Liver (tissue), 8 donors: ENCODE measurements at regions not wholly inside any gene's neighbourhood (a gene's known extent, or its start where the extent isn't known, plus 50 kb on each side); places are given as distances from the start of the nearest gene placed in this dataset.

Experiments used
- DNase-seq: peaks from one replicate; pipeline ENCODE4 v3.0.0-alpha.2; 2017; ENCODE audit warnings: low spot score
- H3K27ac ChIP-seq, 2 donors: one replicate each; pipeline ENCODE4 v1.7.0; 2013; ENCODE audit warnings: inconsistent platforms in 2 of 2, low read length in 2 of 2, control low read depth in 1 of 2, low read depth in 1 of 2, mild to moderate bottlenecking in 1 of 2
- H3K27me3 ChIP-seq, 4 donors: one replicate each; pipeline versions ENCODE4 v1.6.1 to v1.7.0; 2013; ENCODE audit warnings: low read length in 3 of 4, inconsistent platforms in 1 of 4, mild to moderate bottlenecking in 1 of 4, moderate library complexity in 1 of 4; ENCODE audit not compliant: control insufficient read depth in 4 of 4, insufficient read depth in 4 of 4
- H3K36me3 ChIP-seq, 4 donors: one replicate each; pipeline versions ENCODE4 v1.6.1 to v1.7.0; 2013; ENCODE audit warnings: low read length in 3 of 4, mild to moderate bottlenecking in 3 of 4, low read depth in 1 of 4, moderate library complexity in 1 of 4; ENCODE audit not compliant: control insufficient read depth in 4 of 4, insufficient read depth in 3 of 4
- H3K4me1 ChIP-seq, 4 donors: one replicate each; pipeline versions ENCODE4 v1.6.1 to v1.7.0; 2013; ENCODE audit warnings: low read length in 3 of 4, mild to moderate bottlenecking in 3 of 4, moderate library complexity in 1 of 4; ENCODE audit not compliant: control insufficient read depth in 4 of 4, insufficient read depth in 4 of 4
- H3K4me3 ChIP-seq, 3 donors: one replicate each; pipeline versions ENCODE4 v1.6.1 to v1.7.0; 2013; ENCODE audit warnings: low read length in 3 of 3, control low read depth in 1 of 3, low read depth in 1 of 3, mild to moderate bottlenecking in 1 of 3
- H3K9ac ChIP-seq, 2 donors: one replicate each; pipeline ENCODE4 v1.7.0; 2013; ENCODE audit warnings: low read length in 2 of 2, mild to moderate bottlenecking in 2 of 2, moderate library complexity in 2 of 2, control low read depth in 1 of 2, low read depth in 1 of 2
- H3K9me3 ChIP-seq, 4 donors: one replicate each; pipeline versions ENCODE4 v1.6.1 to v1.7.0; 2013; ENCODE audit warnings: low read length in 3 of 4; ENCODE audit not compliant: control insufficient read depth in 4 of 4
- ATF3 ChIP-seq: IDR thresholded peaks from 2 replicates; pipeline ENCODE4 v1.6.1; 2016; ENCODE audit warnings: antibody characterized with exemption
- FOXA1 ChIP-seq: IDR thresholded peaks from 2 replicates; pipeline ENCODE4 v1.6.1; 2016; ENCODE audit warnings: antibody characterized with exemption
- FOXA2 ChIP-seq: IDR thresholded peaks from 2 replicates; pipeline ENCODE4 v1.6.1; 2016; ENCODE audit warnings: antibody characterized with exemption
- GABPA ChIP-seq, 2 donors: IDR thresholded peaks in 1 of 2; conservative IDR thresholded peaks in 1 of 2; 2 replicates each; pipeline ENCODE4 v1.6.1; 2016; ENCODE audit warnings: antibody characterized with exemption in 2 of 2, mild to moderate bottlenecking in 1 of 2, moderate library complexity in 1 of 2
- HNF4A ChIP-seq, 2 donors: conservative IDR thresholded peaks; 2 replicates each; pipeline ENCODE4 v1.6.1; 2016; ENCODE audit warnings: antibody characterized with exemption in 2 of 2, mild to moderate bottlenecking in 2 of 2
- HNF4G ChIP-seq: IDR thresholded peaks from 2 replicates; pipeline ENCODE4 v1.6.1; 2016; ENCODE audit warnings: antibody characterized with exemption
- RAD21 ChIP-seq, 2 donors: IDR thresholded peaks; 2 replicates each; pipeline ENCODE4 v1.6.1; 2016; ENCODE audit warnings: antibody characterized with exemption in 2 of 2, mild to moderate bottlenecking in 2 of 2
- RXRA ChIP-seq, 2 donors: IDR thresholded peaks; 2 replicates each; pipeline ENCODE4 v1.6.1; 2017 to 2018; ENCODE audit warnings: antibody characterized with exemption in 2 of 2, mild to moderate bottlenecking in 1 of 2
- SP1 ChIP-seq: IDR thresholded peaks from 2 replicates; pipeline ENCODE4 v1.6.1; 2018; ENCODE audit warnings: antibody characterized with exemption, mild to moderate bottlenecking
- TAF1 ChIP-seq: conservative IDR thresholded peaks from 2 replicates; pipeline ENCODE4 v1.6.1; 2016; ENCODE audit warnings: antibody characterized with exemption, mild to moderate bottlenecking
- YY1 ChIP-seq: IDR thresholded peaks from 2 replicates; pipeline ENCODE4 v1.6.1; 2016; ENCODE audit warnings: antibody characterized with exemption, mild to moderate bottlenecking
- WGBS: extraction: QIAGEN DNeasy Blood & Tissue Kit; methylation state at CpG from one replicate; pipeline ENCODE4 v1.1.7; 2013; 5-methylcytosine and 5-hydroxymethylcytosine counted together
- TF ChIP-seq, protein P1 (sequence below): IDR thresholded peaks from 2 replicates; pipeline ENCODE4 v1.6.1; 2016; ENCODE audit warnings: antibody characterized with exemption
- TF ChIP-seq, protein P2 (sequence below): IDR thresholded peaks from 2 replicates; pipeline ENCODE4 v1.6.1; 2016; ENCODE audit warnings: antibody characterized with exemption
- TF ChIP-seq, protein P3 (sequence below): fragments of 150-350 bp; IDR thresholded peaks from 2 replicates; pipeline ENCODE4 v1.5.1; 2017; ENCODE audit warnings: improper control_type of control experiment, low read depth, low read length; ENCODE audit not compliant: missing input control
- TF ChIP-seq, protein P4 (sequence below): IDR thresholded peaks from 2 replicates; pipeline ENCODE4 v1.6.1; 2016; ENCODE audit warnings: antibody characterized with exemption, mild to moderate bottlenecking
- donor health status: healthy.
- donor health status: healthy.
- donor health status: healthy.
- donor health status: healthy.
- donor health status: healthy.

- TF ChIP-seq SP1: no peak
- TF ChIP-seq HNF4A (conservative IDR thresholded peaks at IDR 0.05): no peak
- no peak for TF ChIP-seq GABPA (IDR thresholded peaks at IDR 0.05 in 1 of 2, conservative IDR thresholded peaks at IDR 0.05 in 1 of 2)
- TF ChIP-seq YY1: no peak
- no peak for TF ChIP-seq ATF3
- TF ChIP-seq, protein P1, sequence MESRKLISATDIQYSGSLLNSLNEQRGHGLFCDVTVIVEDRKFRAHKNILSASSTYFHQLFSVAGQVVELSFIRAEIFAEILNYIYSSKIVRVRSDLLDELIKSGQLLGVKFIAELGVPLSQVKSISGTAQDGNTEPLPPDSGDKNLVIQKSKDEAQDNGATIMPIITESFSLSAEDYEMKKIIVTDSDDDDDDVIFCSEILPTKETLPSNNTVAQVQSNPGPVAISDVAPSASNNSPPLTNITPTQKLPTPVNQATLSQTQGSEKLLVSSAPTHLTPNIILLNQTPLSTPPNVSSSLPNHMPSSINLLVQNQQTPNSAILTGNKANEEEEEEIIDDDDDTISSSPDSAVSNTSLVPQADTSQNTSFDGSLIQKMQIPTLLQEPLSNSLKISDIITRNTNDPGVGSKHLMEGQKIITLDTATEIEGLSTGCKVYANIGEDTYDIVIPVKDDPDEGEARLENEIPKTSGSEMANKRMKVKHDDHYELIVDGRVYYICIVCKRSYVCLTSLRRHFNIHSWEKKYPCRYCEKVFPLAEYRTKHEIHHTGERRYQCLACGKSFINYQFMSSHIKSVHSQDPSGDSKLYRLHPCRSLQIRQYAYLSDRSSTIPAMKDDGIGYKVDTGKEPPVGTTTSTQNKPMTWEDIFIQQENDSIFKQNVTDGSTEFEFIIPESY: no peak
- no peak for TF ChIP-seq HNF4G
- TF ChIP-seq, protein P2, sequence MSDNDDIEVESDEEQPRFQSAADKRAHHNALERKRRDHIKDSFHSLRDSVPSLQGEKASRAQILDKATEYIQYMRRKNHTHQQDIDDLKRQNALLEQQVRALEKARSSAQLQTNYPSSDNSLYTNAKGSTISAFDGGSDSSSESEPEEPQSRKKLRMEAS: no peak
- TF ChIP-seq FOXA1: no peak
- TF ChIP-seq, protein P3, sequence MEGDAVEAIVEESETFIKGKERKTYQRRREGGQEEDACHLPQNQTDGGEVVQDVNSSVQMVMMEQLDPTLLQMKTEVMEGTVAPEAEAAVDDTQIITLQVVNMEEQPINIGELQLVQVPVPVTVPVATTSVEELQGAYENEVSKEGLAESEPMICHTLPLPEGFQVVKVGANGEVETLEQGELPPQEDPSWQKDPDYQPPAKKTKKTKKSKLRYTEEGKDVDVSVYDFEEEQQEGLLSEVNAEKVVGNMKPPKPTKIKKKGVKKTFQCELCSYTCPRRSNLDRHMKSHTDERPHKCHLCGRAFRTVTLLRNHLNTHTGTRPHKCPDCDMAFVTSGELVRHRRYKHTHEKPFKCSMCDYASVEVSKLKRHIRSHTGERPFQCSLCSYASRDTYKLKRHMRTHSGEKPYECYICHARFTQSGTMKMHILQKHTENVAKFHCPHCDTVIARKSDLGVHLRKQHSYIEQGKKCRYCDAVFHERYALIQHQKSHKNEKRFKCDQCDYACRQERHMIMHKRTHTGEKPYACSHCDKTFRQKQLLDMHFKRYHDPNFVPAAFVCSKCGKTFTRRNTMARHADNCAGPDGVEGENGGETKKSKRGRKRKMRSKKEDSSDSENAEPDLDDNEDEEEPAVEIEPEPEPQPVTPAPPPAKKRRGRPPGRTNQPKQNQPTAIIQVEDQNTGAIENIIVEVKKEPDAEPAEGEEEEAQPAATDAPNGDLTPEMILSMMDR: no peak
- TF ChIP-seq, protein P4, sequence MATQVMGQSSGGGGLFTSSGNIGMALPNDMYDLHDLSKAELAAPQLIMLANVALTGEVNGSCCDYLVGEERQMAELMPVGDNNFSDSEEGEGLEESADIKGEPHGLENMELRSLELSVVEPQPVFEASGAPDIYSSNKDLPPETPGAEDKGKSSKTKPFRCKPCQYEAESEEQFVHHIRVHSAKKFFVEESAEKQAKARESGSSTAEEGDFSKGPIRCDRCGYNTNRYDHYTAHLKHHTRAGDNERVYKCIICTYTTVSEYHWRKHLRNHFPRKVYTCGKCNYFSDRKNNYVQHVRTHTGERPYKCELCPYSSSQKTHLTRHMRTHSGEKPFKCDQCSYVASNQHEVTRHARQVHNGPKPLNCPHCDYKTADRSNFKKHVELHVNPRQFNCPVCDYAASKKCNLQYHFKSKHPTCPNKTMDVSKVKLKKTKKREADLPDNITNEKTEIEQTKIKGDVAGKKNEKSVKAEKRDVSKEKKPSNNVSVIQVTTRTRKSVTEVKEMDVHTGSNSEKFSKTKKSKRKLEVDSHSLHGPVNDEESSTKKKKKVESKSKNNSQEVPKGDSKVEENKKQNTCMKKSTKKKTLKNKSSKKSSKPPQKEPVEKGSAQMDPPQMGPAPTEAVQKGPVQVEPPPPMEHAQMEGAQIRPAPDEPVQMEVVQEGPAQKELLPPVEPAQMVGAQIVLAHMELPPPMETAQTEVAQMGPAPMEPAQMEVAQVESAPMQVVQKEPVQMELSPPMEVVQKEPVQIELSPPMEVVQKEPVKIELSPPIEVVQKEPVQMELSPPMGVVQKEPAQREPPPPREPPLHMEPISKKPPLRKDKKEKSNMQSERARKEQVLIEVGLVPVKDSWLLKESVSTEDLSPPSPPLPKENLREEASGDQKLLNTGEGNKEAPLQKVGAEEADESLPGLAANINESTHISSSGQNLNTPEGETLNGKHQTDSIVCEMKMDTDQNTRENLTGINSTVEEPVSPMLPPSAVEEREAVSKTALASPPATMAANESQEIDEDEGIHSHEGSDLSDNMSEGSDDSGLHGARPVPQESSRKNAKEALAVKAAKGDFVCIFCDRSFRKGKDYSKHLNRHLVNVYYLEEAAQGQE: no peak
- TF ChIP-seq TAF1: no peak
- no peak overlapping the region for H3K9ac ChIP-seq
- WGBS: 54% methylated on average over 2 of the region's 2 CpGs
- no peaks in the 10 kb centered on the region for H3K36me3 ChIP-seq
- DNase-seq: no peak
- no peaks in the 10 kb centered on the region for H3K4me1 ChIP-seq
- H3K27ac ChIP-seq: no peak overlapping the region
- H3K9me3 ChIP-seq: no peaks in the 10 kb centered on the region
- peaks cover 0 to 3% (median 0%) of the 10 kb centered on the region in 4 donors for H3K27me3 ChIP-seq
- H3K4me3 ChIP-seq: no peak overlapping the region
Observed at GRCh38 chr15:88342666-88343065, 86.1 kb upstream of the NTRK3 start.

DNA sequence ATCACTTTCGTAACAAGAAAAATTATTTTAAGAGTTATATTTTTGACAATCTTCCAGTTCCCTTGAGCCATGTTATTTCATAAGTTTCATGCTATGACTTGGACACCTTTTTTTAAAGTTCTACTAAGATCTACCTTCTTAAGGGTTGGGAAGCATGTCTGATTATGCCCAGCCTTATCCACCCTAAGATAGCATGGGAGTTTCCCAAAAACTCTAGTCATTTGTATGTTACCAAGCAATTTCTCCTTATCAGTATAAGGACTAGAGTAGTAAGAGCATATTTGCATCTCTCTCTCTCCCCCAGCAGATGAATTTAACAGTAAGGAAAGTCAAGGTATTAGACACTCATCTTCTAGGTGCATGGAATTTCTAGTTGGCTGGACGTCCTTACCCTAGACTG lies 85.1 kb upstream of the NTRK3 start:
- Histone ChIP-seq H3K9me3 (no peaks in the 10 kb centered on the region), H3K36me3 (no peaks in the 10 kb centered on the region), H3K27me3 (peaks cover 0 to 3% (median 0%) of the 10 kb centered on the region in 4 donors), H3K9ac (no peak overlapping the region), H3K4me3 (no peak overlapping the region), H3K4me1 (no peaks in the 10 kb centered on the region), H3K27ac (no peak overlapping the region)
- WGBS: 78% methylated on average over 2 of the region's 2 CpGs
- no peak for DNase-seq
- no peak for TF ChIP-seq RXRA (IDR thresholded peaks at IDR 0.05)
- no peak for TF ChIP-seq SP1
- TF ChIP-seq FOXA1: no peak
- TF ChIP-seq, protein P2: no peak
- no peak for TF ChIP-seq GABPA (IDR thresholded peaks at IDR 0.05 in 1 of 2, conservative IDR thresholded peaks at IDR 0.05 in 1 of 2)
- no peak for TF ChIP-seq YY1
- TF ChIP-seq ATF3: no peak
- TF ChIP-seq, protein P1: no peak
- no peak for TF ChIP-seq HNF4G
- no peak for TF ChIP-seq TAF1
- TF ChIP-seq, protein P3: no peak
- no peak for TF ChIP-seq FOXA2
- no peak for TF ChIP-seq HNF4A (conservative IDR thresholded peaks at IDR 0.05)
- no peak for TF ChIP-seq RAD21 (IDR thresholded peaks at IDR 0.05)
